ENCODE measurements at regions not wholly inside any gene's neighbourhood (a gene's known extent, or its start where the extent isn't known, plus 50 kb on each side); places are given as distances from the start of the nearest gene placed in this dataset.

- no peak for DNase-seq
- no peak overlapping the region for H3K4me2 ChIP-seq (ENCODE audit: low read depth, low read length)
- H3K9me3 ChIP-seq (replicated peaks; ENCODE audit: insufficient read depth, low read length): no peaks in the 10 kb centered on the region
Measured at GRCh38 chr22:47276450-47276820, 514.0 kb downstream of the TBC1D22A start.

GRCh38 chr22:47275605-47276449 is 513.4 kb downstream of the TBC1D22A start:
- Histone ChIP-seq H3K9ac (ENCODE audit: low read length) (no peak overlapping the region), H3K4me2 (ENCODE audit: low read depth, low read length) (no peak overlapping the region), H4K20me1 (ENCODE audit: insufficient read depth, low read length) (no peaks in the 10 kb centered on the region), H3K9me2 (replicated peaks; ENCODE audit: insufficient read depth, low read length) (no peaks in the 10 kb centered on the region), H3K27ac (ENCODE audit: low read length) (no peak overlapping the region), H3K4me3 (ENCODE audit: low read length) (no peak overlapping the region), H3K36me3 (replicated peaks; ENCODE audit: insufficient read depth, low read length) (no peaks in the 10 kb centered on the region), H3K9me3 (replicated peaks; ENCODE audit: insufficient read depth, low read length) (no peaks in the 10 kb centered on the region), H2AFZ (ENCODE audit: low read length) (no peak overlapping the region), H3K79me2 (ENCODE audit: low read length) (no peaks in the 10 kb centered on the region), H3F3A (ENCODE audit: insufficient read depth, low read length) (no peaks in the 10 kb centered on the region), H3K27me3 (replicated peaks; ENCODE audit: insufficient read depth, low read length) (peaks cover 57% of the 10 kb centered on the region), H3K4me1 (ENCODE audit: low read length) (no peaks in the 10 kb centered on the region)
- TF ChIP-seq EZH2phosphoT487 (IDR thresholded peaks at IDR 0.05; ENCODE audit: low read length) (no peak), EZH2 (optimal IDR thresholded peaks at IDR 0.05; ENCODE audit: low read depth, low read length) (no peak), CTCF (IDR thresholded peaks at IDR 0.05; ENCODE audit: low read length) (no peak)
- DNase-seq: no peak

More at GRCh38 chr22:47276450-47276820, 514.0 kb downstream of the TBC1D22A start:
- H3K79me2 ChIP-seq (ENCODE audit: low read length): no peaks in the 10 kb centered on the region
- H3K27me3 ChIP-seq (replicated peaks; ENCODE audit: insufficient read depth, low read length): peaks cover 59% of the 10 kb centered on the region
- TF ChIP-seq EZH2 (optimal IDR thresholded peaks at IDR 0.05; ENCODE audit: low read depth, low read length) (no peak), CTCF (IDR thresholded peaks at IDR 0.05; ENCODE audit: low read length) (no peak), EZH2phosphoT487 (IDR thresholded peaks at IDR 0.05; ENCODE audit: low read length) (no peak)
- no peak overlapping the region for H3K9ac ChIP-seq (ENCODE audit: low read length)
- no peak overlapping the region for H2AFZ ChIP-seq (ENCODE audit: low read length)
- no peak overlapping the region for H3K27ac ChIP-seq (ENCODE audit: low read length)
- H3K4me3 ChIP-seq (ENCODE audit: low read length): no peak overlapping the region
- no peaks in the 10 kb centered on the region for H3K4me1 ChIP-seq (ENCODE audit: low read length)
- no peaks in the 10 kb centered on the region for H3F3A ChIP-seq (ENCODE audit: insufficient read depth, low read length)
- H3K9me2 ChIP-seq (replicated peaks; ENCODE audit: insufficient read depth, low read length): no peaks in the 10 kb centered on the region
- H4K20me1 ChIP-seq (ENCODE audit: insufficient read depth, low read length): no peaks in the 10 kb centered on the region
- no peaks in the 10 kb centered on the region for H3K36me3 ChIP-seq (replicated peaks; ENCODE audit: insufficient read depth, low read length)

GRCh38 chr22:47274196-47274595 is 511.7 kb downstream of the TBC1D22A start:
- Histone ChIP-seq H3K9me3 (replicated peaks; ENCODE audit: insufficient read depth, low read length) (no peaks in the 10 kb centered on the region), H3K4me3 (ENCODE audit: low read length) (no peak overlapping the region), H3K27me3 (replicated peaks; ENCODE audit: insufficient read depth, low read length) (peaks cover 42% of the 10 kb centered on the region), H3K9me2 (replicated peaks; ENCODE audit: insufficient read depth, low read length) (no peaks in the 10 kb centered on the region), H3K27ac (ENCODE audit: low read length) (no peak overlapping the region), H3K36me3 (replicated peaks; ENCODE audit: insufficient read depth, low read length) (no peaks in the 10 kb centered on the region), H3K79me2 (ENCODE audit: low read length) (no peaks in the 10 kb centered on the region), H3K4me2 (ENCODE audit: low read depth, low read length) (no peak overlapping the region), H3F3A (ENCODE audit: insufficient read depth, low read length) (no peaks in the 10 kb centered on the region), H2AFZ (ENCODE audit: low read length) (no peak overlapping the region), H3K9ac (ENCODE audit: low read length) (no peak overlapping the region), H4K20me1 (ENCODE audit: insufficient read depth, low read length) (no peaks in the 10 kb centered on the region), H3K4me1 (ENCODE audit: low read length) (no peaks in the 10 kb centered on the region)
- DNase-seq: no peak
- TF ChIP-seq CTCF (IDR thresholded peaks at IDR 0.05; ENCODE audit: low read length) (no peak), EZH2 (optimal IDR thresholded peaks at IDR 0.05; ENCODE audit: low read depth, low read length) (no peak), EZH2phosphoT487 (IDR thresholded peaks at IDR 0.05; ENCODE audit: low read length) (no peak)

Measured in MM.1S (cell line).